ENCODE measurements at regions not wholly inside any gene's neighbourhood (a gene's known extent, or its start where the extent isn't known, plus 50 kb on each side); places are given as distances from the start of the nearest gene placed in this dataset.

DNA sequence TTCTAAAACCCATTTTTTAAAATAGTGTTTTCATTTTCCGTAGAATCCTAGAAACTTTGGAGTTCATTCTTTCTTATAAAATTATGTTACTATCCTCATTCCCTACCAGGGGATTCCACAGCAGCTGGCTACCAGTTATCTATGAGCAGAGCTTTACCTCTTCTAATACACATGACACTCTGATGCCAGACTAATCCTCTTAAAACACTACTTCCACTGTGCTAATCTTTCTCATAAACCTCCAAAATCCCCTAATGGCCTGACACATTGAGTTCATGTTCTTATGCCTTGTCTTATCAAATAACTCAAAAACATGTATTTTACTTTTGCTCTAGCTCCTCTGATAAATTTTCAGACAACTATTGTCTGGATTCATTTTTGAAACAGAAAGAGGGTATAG, 633.6 kb upstream of the FTMT start (continued):
- TF ChIP-seq ZFP41 (CRISPR knock-in tag; IDR thresholded peaks at IDR 0.05; ENCODE audit: borderline replicate concordance), result no peak

DNA sequence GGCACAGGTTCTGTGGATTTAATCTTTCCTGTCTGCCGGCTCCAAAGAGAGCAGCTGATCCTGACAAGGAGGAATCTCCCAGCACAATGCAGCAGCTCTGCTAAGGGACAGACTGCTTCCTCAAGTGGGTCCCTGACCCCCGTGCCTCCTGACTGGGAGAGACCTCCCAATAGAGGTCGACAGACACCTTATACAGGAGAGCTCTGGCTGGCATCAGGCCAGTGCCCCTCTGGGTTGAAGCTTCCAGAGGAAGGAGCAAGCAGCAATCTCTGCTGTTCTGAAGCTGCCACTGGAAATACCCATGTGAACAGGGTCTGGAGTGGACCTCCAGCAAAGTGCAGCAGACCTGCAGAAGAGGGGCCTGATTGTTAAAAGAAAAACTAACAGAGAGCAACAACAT, 630.2 kb upstream of the FTMT start:
- CTCF ChIA-PET (ENCODE audit: low intra/inter-chr PET ratio, low total read pairs), result no interaction called here
- H3K4me1 ChIP-seq (ENCODE audit: insufficient read depth, low read length), result no peaks in the 10 kb centered on the region
- H3K4me2 ChIP-seq (ENCODE audit: low read depth, low read length), result no peak overlapping the region
- H3K9ac ChIP-seq (ENCODE audit: insufficient read depth, low read depth, low read length), result no peak overlapping the region
- POLR2A ChIA-PET, result no interaction called here
- no peaks in the 10 kb centered on the region for H3K27me3 ChIP-seq (ENCODE audit: control insufficient read depth in 1 of 2, insufficient read depth in 2 of 2, low read length in 2 of 2)
- no CpG with 5 or more reads among the region's 3 CpGs for WGBS (ENCODE audit: low lambda C conversion rate)
- H3K4me3 ChIP-seq (replicated peaks in 1 of 3; ENCODE audit: insufficient read depth in 1 of 3, low read depth in 2 of 3, low read length in 3 of 3), result no peak overlapping the region
- FAIRE-seq, result no peak
- DNase-seq (ENCODE audit: low spot score), result no peak
- ATAC-seq, result no peak
- H3K79me2 ChIP-seq (ENCODE audit: insufficient read depth, low read length), result no peaks in the 10 kb centered on the region
- intact Hi-C loops (cut with micrococcal nuclease; ENCODE audit: unreplicated experiment) (no loop called here), in situ Hi-C loops (cut with HindIII; ENCODE audit: extremely low pct_ligation_motif_present, low pct_unique_long_range_greater_than_20kb) (no loop called here)
- peaks cover 17% of the 10 kb centered on the region for H3K9me3 ChIP-seq (ENCODE audit: low read length)
- TF ChIP-seq ZFP90 (CRISPR knock-in tag; IDR thresholded peaks at IDR 0.05; ENCODE audit: borderline replicate concordance) (no peak), FOXK1 (CRISPR knock-in tag; IDR thresholded peaks at IDR 0.05; ENCODE audit: borderline replicate concordance, low read depth) (no peak), SCMH1 (CRISPR knock-in tag; IDR thresholded peaks at IDR 0.05; ENCODE audit: borderline replicate concordance) (no peak), GTF3A (CRISPR knock-in tag; conservative IDR thresholded peaks at IDR 0.05) (no peak), DMAP1 (CRISPR knock-in tag; IDR thresholded peaks at IDR 0.05) (no peak), ZNF44 (CRISPR knock-in tag; IDR thresholded peaks at IDR 0.05) (no peak), ZNF335 (CRISPR knock-in tag; IDR thresholded peaks at IDR 0.05) (no peak), NFE2L1 (CRISPR knock-in tag; IDR thresholded peaks at IDR 0.05; ENCODE audit: borderline replicate concordance) (no peak), ZFP1 (CRISPR knock-in tag; IDR thresholded peaks at IDR 0.05) (no peak), NFKBIZ (CRISPR knock-in tag; IDR thresholded peaks at IDR 0.05) (no peak), RFX5 (IDR thresholded peaks at IDR 0.05; ENCODE audit: low read depth, low read length) (no peak), ELF3 (CRISPR knock-in tag; IDR thresholded peaks at IDR 0.05) (no peak), ZSCAN31 (CRISPR knock-in tag; IDR thresholded peaks at IDR 0.05; ENCODE audit: low read depth) (no peak), ZNF644 (CRISPR knock-in tag; IDR thresholded peaks at IDR 0.05; ENCODE audit: low read depth) (no peak), ZNF333 (CRISPR knock-in tag; IDR thresholded peaks at IDR 0.05; ENCODE audit: borderline replicate concordance) (no peak), ZNF678 (CRISPR knock-in tag; IDR thresholded peaks at IDR 0.05) (no peak)
- TF ChIP-seq, protein P1, sequence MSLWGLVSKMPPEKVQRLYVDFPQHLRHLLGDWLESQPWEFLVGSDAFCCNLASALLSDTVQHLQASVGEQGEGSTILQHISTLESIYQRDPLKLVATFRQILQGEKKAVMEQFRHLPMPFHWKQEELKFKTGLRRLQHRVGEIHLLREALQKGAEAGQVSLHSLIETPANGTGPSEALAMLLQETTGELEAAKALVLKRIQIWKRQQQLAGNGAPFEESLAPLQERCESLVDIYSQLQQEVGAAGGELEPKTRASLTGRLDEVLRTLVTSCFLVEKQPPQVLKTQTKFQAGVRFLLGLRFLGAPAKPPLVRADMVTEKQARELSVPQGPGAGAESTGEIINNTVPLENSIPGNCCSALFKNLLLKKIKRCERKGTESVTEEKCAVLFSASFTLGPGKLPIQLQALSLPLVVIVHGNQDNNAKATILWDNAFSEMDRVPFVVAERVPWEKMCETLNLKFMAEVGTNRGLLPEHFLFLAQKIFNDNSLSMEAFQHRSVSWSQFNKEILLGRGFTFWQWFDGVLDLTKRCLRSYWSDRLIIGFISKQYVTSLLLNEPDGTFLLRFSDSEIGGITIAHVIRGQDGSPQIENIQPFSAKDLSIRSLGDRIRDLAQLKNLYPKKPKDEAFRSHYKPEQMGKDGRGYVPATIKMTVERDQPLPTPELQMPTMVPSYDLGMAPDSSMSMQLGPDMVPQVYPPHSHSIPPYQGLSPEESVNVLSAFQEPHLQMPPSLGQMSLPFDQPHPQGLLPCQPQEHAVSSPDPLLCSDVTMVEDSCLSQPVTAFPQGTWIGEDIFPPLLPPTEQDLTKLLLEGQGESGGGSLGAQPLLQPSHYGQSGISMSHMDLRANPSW (CRISPR knock-in tag; IDR thresholded peaks at IDR 0.05; ENCODE audit: borderline replicate concordance), result no peak
- no TSS peak for BruUV-seq (replicated peaks)
- H3K36me3 ChIP-seq (replicated peaks in 1 of 2; ENCODE audit: control insufficient read depth in 1 of 2, insufficient read depth in 2 of 2, low read length in 2 of 2), result no peaks in the 10 kb centered on the region
- no peak overlapping the region for H2AFZ ChIP-seq (ENCODE audit: low read length)
- no peak overlapping the region for H3K27ac ChIP-seq (ENCODE audit: extremely low read length, insufficient read depth, low read length)
- H4K20me1 ChIP-seq (ENCODE audit: insufficient read depth, low read length), result no peaks in the 10 kb centered on the region
